VCaP (cell line): ENCODE measurements at regions not wholly inside any gene's neighbourhood (a gene's known extent, or its start where the extent isn't known, plus 50 kb on each side); places are given as distances from the start of the nearest gene placed in this dataset.
A peak's percentile ranks its signal among the peaks of the same experiment; 100 is the strongest.
"Not testable (repeated sequence)": the region's sequence is repeated elsewhere in the genome, so short reads cannot be mapped to it uniquely, and the experiment has no call there.

Experiments used
- H3K27ac ChIP-seq: fragments of 450-650 bp; 2 replicates; pipeline ENCODE4 v1.5.1; 2017
- TF ChIP-seq, protein P1 (sequence below): fragments of 450-650 bp; conservative IDR thresholded peaks from 2 replicates; pipeline ENCODE4 v1.5.1; 2017; ENCODE audit warnings: mild to moderate bottlenecking, moderate library complexity

DNA sequence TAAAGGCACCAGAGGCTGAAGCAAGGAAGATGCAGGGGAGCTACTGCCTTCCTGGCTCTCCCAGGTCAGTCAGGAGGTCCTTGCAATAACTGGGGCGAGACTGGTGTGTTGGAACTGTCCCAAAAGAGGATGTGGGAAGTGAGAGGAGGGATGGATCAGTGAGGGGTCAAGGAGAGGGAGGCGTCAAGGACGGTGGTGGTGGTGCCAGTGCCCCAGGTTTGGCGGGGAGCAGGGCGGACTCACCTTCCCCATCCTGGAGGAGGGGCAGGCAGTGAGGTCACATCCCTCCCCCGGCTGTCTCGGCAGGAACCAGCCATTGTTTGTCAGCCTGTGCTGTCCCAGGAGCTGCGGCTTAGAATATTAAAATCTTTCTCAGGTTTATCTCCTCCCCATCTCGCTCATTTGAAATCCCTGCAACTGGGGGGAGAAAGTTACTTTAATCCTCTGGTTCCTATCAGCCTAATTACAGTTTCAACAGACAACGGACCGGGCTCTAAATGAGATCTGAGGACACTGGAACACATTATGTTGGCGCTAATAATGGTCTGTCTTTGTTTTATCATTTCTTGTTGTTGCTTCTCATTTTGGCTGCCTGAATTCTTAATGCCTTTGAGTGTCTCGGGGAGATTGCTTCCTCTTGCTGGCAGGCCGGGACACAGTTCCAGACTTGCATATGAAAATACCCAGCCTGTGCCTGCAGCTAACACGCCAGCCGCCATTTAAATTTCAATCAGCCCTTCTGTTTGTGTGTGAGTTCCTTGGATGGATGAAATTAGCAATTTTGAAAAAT is 387.5 kb downstream of the RPS24 start:
- TF ChIP-seq, protein P1, sequence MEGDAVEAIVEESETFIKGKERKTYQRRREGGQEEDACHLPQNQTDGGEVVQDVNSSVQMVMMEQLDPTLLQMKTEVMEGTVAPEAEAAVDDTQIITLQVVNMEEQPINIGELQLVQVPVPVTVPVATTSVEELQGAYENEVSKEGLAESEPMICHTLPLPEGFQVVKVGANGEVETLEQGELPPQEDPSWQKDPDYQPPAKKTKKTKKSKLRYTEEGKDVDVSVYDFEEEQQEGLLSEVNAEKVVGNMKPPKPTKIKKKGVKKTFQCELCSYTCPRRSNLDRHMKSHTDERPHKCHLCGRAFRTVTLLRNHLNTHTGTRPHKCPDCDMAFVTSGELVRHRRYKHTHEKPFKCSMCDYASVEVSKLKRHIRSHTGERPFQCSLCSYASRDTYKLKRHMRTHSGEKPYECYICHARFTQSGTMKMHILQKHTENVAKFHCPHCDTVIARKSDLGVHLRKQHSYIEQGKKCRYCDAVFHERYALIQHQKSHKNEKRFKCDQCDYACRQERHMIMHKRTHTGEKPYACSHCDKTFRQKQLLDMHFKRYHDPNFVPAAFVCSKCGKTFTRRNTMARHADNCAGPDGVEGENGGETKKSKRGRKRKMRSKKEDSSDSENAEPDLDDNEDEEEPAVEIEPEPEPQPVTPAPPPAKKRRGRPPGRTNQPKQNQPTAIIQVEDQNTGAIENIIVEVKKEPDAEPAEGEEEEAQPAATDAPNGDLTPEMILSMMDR = no peak
- no peak overlapping the region for H3K27ac ChIP-seq

DNA sequence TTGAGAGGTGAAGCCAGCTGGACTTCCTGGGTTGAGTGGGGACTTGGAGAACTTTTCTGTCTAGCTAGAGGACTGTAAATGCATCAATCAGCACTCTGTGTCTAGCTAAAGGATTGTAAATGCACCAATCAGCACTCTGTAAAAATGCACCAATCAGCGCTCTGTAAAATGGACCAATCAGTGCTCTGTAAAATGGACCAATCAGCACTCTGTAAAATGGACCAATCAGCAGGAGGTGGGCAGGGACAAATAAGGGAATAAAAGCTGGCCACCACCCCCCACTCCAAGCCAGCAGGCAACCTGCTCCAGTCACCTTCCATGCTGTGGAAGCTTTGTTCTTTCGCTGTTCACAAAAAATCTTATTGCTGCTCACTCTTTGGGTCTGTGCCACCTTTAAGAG is 390.4 kb downstream of the RPS24 start:
- H3K27ac ChIP-seq = not testable (repeated sequence)

DNA sequence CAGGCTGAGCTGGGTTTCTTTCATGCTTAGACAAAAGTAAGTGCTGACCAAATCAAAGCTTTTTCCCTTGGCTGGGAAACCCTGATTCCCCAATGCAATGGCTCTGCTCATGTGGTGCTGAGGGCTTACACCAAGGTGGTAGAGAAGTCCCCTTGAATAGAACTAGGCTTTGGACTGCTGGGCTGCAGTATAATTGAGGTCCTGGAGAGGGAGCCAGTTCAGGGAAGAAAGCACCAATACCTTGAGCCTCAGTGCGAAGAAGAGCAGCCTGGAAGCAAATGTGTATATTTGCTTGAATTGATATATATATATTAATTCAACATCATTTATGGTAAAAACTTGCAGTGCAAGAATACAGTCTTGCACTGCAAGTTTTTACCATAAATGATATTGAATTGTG is 391.1 kb downstream of the RPS24 start:
- TF ChIP-seq, protein P1 = no peak
- H3K27ac ChIP-seq = no peak overlapping the region

DNA sequence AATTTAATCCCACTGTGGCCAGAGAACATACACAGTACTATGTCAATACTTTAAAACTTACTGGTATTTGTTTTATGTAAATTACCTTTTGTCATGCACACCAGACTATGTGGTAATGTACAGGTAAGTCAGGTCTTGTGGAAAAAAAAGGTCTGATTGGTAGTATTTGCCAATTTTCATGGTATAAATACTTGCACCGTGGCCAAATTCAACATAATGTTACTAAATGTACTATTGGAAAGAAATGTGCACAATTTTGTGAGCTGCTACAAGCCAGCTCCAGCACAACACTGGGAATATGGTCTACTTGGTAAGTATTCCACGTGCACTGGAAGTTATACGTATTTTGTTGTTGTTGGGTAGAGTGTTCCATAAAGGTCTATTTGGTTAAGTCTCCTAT is 392.5 kb downstream of the RPS24 start:
- no peak overlapping the region for H3K27ac ChIP-seq
- TF ChIP-seq, protein P1 = no peak

DNA sequence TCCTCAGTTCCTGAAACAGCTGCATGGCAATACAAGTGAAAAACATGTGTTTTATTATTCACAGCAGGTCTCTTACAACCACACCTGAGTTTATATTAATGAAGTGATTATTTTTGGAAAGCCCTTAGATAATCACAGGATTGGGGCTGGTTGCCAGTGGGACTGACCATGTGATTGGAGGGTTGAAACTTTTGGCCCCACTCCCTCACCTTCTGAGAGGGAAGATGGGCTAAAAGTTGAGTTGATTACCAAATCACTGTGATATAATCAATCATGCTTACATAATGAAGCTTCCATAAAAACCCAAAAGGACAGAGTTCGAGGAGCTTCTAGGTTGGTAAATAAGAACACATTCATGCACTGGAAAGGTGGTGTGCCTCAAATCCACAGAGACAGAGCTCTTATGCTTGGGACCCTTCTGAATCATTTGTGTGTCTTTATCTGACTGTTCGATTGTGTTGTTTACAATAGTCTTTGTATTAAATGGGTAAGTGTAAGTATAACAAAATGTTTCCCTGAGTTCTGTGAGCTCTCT is 393.9 kb downstream of the RPS24 start:
- TF ChIP-seq, protein P1 = no peak
- no peak overlapping the region; the same call in 1 of the 2 replicates for H3K27ac ChIP-seq

DNA sequence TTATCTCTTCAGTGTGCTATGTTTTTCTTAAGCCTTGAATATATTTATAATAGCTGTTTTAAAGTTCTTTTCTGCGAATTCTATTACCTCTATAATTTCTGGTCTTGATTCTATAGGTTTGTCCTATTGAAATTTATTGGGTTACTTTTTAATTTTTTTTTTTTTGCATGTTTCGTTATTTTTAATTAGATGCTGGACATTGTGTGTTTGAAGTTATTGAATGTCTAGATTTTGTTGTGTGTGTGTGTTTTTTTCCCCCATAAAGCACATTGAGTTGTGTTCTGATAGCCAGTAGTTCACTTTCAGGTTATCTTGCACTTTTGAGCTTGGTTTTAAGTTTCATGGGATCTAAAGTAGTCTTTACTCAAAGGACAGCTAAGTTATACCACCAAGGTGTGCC is 394.9 kb downstream of the RPS24 start:
- TF ChIP-seq, protein P1 = no peak

DNA sequence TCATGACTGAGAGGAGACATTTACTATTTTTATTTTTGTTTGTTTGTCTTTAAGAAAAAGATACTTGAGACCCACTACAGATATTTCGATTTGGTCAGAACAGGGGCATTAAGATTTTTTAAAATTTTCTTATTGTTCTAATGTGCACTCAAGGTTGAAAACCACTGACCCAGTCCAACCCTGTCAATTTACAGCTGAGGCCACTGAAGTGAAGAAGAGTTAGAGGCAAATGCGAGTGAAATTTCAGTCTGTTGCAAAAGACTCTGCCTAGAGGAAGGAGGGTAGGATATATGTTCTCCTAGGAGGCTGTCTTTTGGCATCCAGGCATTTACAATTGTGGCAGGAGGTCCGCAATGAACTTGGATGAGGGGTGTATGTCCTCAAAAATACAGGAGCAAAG is 396.3 kb downstream of the RPS24 start:
- TF ChIP-seq, protein P1 = no peak
- H3K27ac ChIP-seq = no peak overlapping the region

More for the DNA sequence above, 394.9 kb downstream of the RPS24 start:
- H3K27ac ChIP-seq = no peak overlapping the region

- TF ChIP-seq, protein P1 = no peak
Measured at GRCh38 chr10:78432583-78432982, 398.9 kb downstream of the RPS24 start.

More at GRCh38 chr10:78432583-78432982, 398.9 kb downstream of the RPS24 start:
- peak overlapping the region; percentile 70; the same call in 1 of the 2 replicates for H3K27ac ChIP-seq
